ENCODE measurements at regions not wholly inside any gene's neighbourhood (a gene's known extent, or its start where the extent isn't known, plus 50 kb on each side); places are given as distances from the start of the nearest gene placed in this dataset.

GRCh38 chr10:78853864-78854263 lies 214.9 kb upstream of the ZMIZ1 start:
- no peak for DNase-seq

GRCh38 chr10:78856421-78856820 lies 212.3 kb upstream of the ZMIZ1 start:
- no peak for DNase-seq

GRCh38 chr10:78857193-78857592 lies 211.6 kb upstream of the ZMIZ1 start:
- DNase-seq: no peak

- DNase-seq: no peak
These were observed 209.5 kb upstream of the ZMIZ1 start for GRCh38 chr10:78859266-78859665.

GRCh38 chr10:78859769-78860168 lies 209.0 kb upstream of the ZMIZ1 start:
- DNase-seq: no peak

- DNase-seq: no peak
These were observed 208.4 kb upstream of the ZMIZ1 start for GRCh38 chr10:78860260-78860914.

GRCh38 chr10:78861529-78862327 lies 207.0 kb upstream of the ZMIZ1 start:
- DNase-seq: no peak

GRCh38 chr10:78862328-78862640 lies 206.5 kb upstream of the ZMIZ1 start:
- no peak for DNase-seq

GRCh38 chr10:78863140-78863905 lies 205.4 kb upstream of the ZMIZ1 start:
- DNase-seq: no peak

- no peak for DNase-seq
These were observed 204.9 kb upstream of the ZMIZ1 start for GRCh38 chr10:78863906-78864239.

GRCh38 chr10:78864761-78865537 lies 203.8 kb upstream of the ZMIZ1 start:
- no peak for DNase-seq

- no peak for DNase-seq
These were observed 203.3 kb upstream of the ZMIZ1 start for GRCh38 chr10:78865538-78865875.

GRCh38 chr10:78865931-78866717 lies 202.6 kb upstream of the ZMIZ1 start:
- no peak for DNase-seq

- no peak for DNase-seq
These were observed 201.8 kb upstream of the ZMIZ1 start for GRCh38 chr10:78866731-78867554.

GRCh38 chr10:78867555-78867939 lies 201.2 kb upstream of the ZMIZ1 start:
- DNase-seq: no peak

- no peak for DNase-seq
These were observed 200.7 kb upstream of the ZMIZ1 start for GRCh38 chr10:78868048-78868447.

GRCh38 chr10:78868456-78868855 lies 200.3 kb upstream of the ZMIZ1 start:
- no peak for DNase-seq

- no peak for DNase-seq
These were observed 199.9 kb upstream of the ZMIZ1 start for GRCh38 chr10:78868861-78869260.

- DNase-seq: no peak
These were observed 199.0 kb upstream of the ZMIZ1 start for GRCh38 chr10:78869508-78870454.

- DNase-seq: no peak
These were observed 198.3 kb upstream of the ZMIZ1 start for GRCh38 chr10:78870458-78870857.

GRCh38 chr10:78871796-78872195 lies 197.0 kb upstream of the ZMIZ1 start:
- DNase-seq: no peak

Data from CD4-positive, alpha-beta T cell treated with Interferon gamma for 1 hour (primary cell).